NCI-H1092 (cell line): ENCODE measurements at regions not wholly inside any gene's neighbourhood (a gene's known extent, or its start where the extent isn't known, plus 50 kb on each side); places are given as distances from the start of the nearest gene placed in this dataset.

Source experiments
- DNase-seq: peaks from one replicate; lab custom pipeline; 2025; lab: John Stamatoyannopoulos, UW

- DNase-seq = no peak
These were observed 1429.3 kb downstream of the EFNA5 start for GRCh38 chr5:106241409-106241808.

GRCh38 chr5:106205916-106206571 lies 1464.7 kb downstream of the EFNA5 start:
- no peak for DNase-seq

GRCh38 chr5:106202035-106202434 lies 1468.7 kb downstream of the EFNA5 start:
- DNase-seq = no peak

GRCh38 chr5:106200971-106201370 lies 1469.8 kb downstream of the EFNA5 start:
- DNase-seq = no peak

GRCh38 chr5:106195679-106196474 lies 1474.9 kb downstream of the EFNA5 start:
- DNase-seq = no peak

GRCh38 chr5:106189121-106189809 lies 1481.5 kb downstream of the EFNA5 start:
- DNase-seq = peak; percentile 65

GRCh38 chr5:106185661-106186081 lies 1485.1 kb downstream of the EFNA5 start:
- no peak for DNase-seq

- DNase-seq = no peak
These were observed 1495.8 kb downstream of the EFNA5 start for GRCh38 chr5:106174903-106175302.

GRCh38 chr5:106172681-106173532 lies 1497.8 kb downstream of the EFNA5 start:
- DNase-seq = no peak

- no peak for DNase-seq
These were observed 1499.0 kb downstream of the EFNA5 start for GRCh38 chr5:106171708-106172107.

GRCh38 chr5:106171132-106171531 lies 1499.6 kb downstream of the EFNA5 start:
- DNase-seq = no peak

- DNase-seq = no peak
These were observed 1503.0 kb downstream of the EFNA5 start for GRCh38 chr5:106167766-106168165.

GRCh38 chr5:106163233-106163632 lies 1507.5 kb downstream of the EFNA5 start:
- DNase-seq = no peak

- no peak for DNase-seq
These were observed 1511.1 kb downstream of the EFNA5 start for GRCh38 chr5:106159616-106160015.

GRCh38 chr5:106154280-106154716 lies 1516.4 kb downstream of the EFNA5 start:
- no peak for DNase-seq

GRCh38 chr5:106152569-106152968 lies 1518.2 kb downstream of the EFNA5 start:
- DNase-seq = no peak

- DNase-seq = no peak
These were observed 1528.6 kb downstream of the EFNA5 start for GRCh38 chr5:106142116-106142515.

GRCh38 chr5:106140101-106140500 lies 1530.6 kb downstream of the EFNA5 start:
- DNase-seq = no peak

- no peak for DNase-seq
These were observed 1534.7 kb downstream of the EFNA5 start for GRCh38 chr5:106136061-106136460.

- no peak for DNase-seq
These were observed 1535.3 kb downstream of the EFNA5 start for GRCh38 chr5:106135473-106135872.

- no peak for DNase-seq
These were observed 1536.2 kb downstream of the EFNA5 start for GRCh38 chr5:106134549-106134948.

- DNase-seq = no peak
These were observed 1542.8 kb downstream of the EFNA5 start for GRCh38 chr5:106127985-106128384.
